SK-N-MC (cell line): ENCODE measurements at regions not wholly inside any gene's neighbourhood (a gene's known extent, or its start where the extent isn't known, plus 50 kb on each side); places are given as distances from the start of the nearest gene placed in this dataset.

Experiments
- DNase-seq: peaks from one replicate; pipeline ENCODE4 v3.0.0-alpha.2; 2011; ENCODE audit warnings: low read depth, low spot score
- H3K27ac ChIP-seq: fragments of 200-600 bp; sonication (generic); 2 replicates; pipeline ENCODE4 v1.5.1; 2016; ENCODE audit warnings: mixed run types
- H3K36me3 ChIP-seq: fragments of 200-600 bp; sonication (generic); 2 replicates; pipeline ENCODE4 v1.6.1; 2017; ENCODE audit warnings: antibody characterized with exemption, low read length, mixed read lengths; ENCODE audit not compliant: insufficient read depth
- H3K4me3 ChIP-seq: fragments of 200-600 bp; sonication (generic); 2 replicates; pipeline ENCODE4 v1.5.1; 2016
- H3K9ac ChIP-seq: fragments of 200-600 bp; sonication (generic); 2 replicates; pipeline ENCODE4 v1.8.0; 2017; ENCODE audit warnings: mixed run types, mixed read lengths; ENCODE audit not compliant: insufficient read length
- H3K9me3 ChIP-seq: fragments of 200-600 bp; sonication (generic); 2 replicates; pipeline ENCODE4 v1.6.1; 2017; ENCODE audit warnings: low read depth, mild to moderate bottlenecking, antibody characterized with exemption, low read length, moderate library complexity, mixed read lengths
- EZH2 ChIP-seq: fragments of 200-600 bp; sonication (generic); IDR thresholded peaks from one replicate; pipeline ENCODE4 v1.6.1; 2017; ENCODE audit warnings: antibody characterized with exemption
- FOXP2 ChIP-seq: optimal IDR thresholded peaks from 2 replicates; pipeline ENCODE3; 2011; ENCODE audit warnings: mild to moderate bottlenecking, moderate library complexity; ENCODE audit not compliant: insufficient read depth; ENCODE audit errors: extremely low read length, control extremely low read depth
- POLR2AphosphoS5 ChIP-seq: IDR thresholded peaks from 2 replicates; pipeline ENCODE4 v1.6.1; 2012; ENCODE audit warnings: mild to moderate bottlenecking, low read depth, low read length, borderline replicate concordance

- Histone ChIP-seq H3K36me3 (no peaks in the 10 kb centered on the region), H3K4me3 (no peak overlapping the region), H3K27ac (no peak overlapping the region), H3K9ac (no peak overlapping the region), H3K9me3 (no peaks in the 10 kb centered on the region)
- TF ChIP-seq EZH2: no peak
- TF ChIP-seq FOXP2: no peak
- TF ChIP-seq POLR2AphosphoS5: no peak
- no peak for DNase-seq
Observed at GRCh38 chr11:116415095-116415494, 357.7 kb downstream of the BUD13 start.

- Histone ChIP-seq H3K9me3 (no peaks in the 10 kb centered on the region), H3K36me3 (no peaks in the 10 kb centered on the region), H3K9ac (no peak overlapping the region), H3K4me3 (no peak overlapping the region), H3K27ac (no peak overlapping the region)
- DNase-seq: no peak
- no peak for TF ChIP-seq POLR2AphosphoS5
- no peak for TF ChIP-seq FOXP2
- TF ChIP-seq EZH2: no peak
Observed at GRCh38 chr11:116414357-116414880, 358.4 kb downstream of the BUD13 start.

GRCh38 chr11:116413301-116414242, 359.2 kb downstream of the BUD13 start:
- no peak overlapping the region for H3K27ac ChIP-seq
- H3K9ac ChIP-seq: no peak overlapping the region
- no peak overlapping the region for H3K4me3 ChIP-seq
- DNase-seq: no peak
- H3K9me3 ChIP-seq: no peaks in the 10 kb centered on the region
- TF ChIP-seq FOXP2: no peak
- no peak for TF ChIP-seq EZH2
- no peak for TF ChIP-seq POLR2AphosphoS5
- no peaks in the 10 kb centered on the region for H3K36me3 ChIP-seq

- no peak overlapping the region for H3K9ac ChIP-seq
- no peak overlapping the region for H3K4me3 ChIP-seq
- no peak for TF ChIP-seq FOXP2
- no peak for TF ChIP-seq EZH2
- TF ChIP-seq POLR2AphosphoS5: no peak
- no peaks in the 10 kb centered on the region for H3K36me3 ChIP-seq
- no peak overlapping the region for H3K27ac ChIP-seq
- DNase-seq: no peak
- no peaks in the 10 kb centered on the region for H3K9me3 ChIP-seq
Observed at GRCh38 chr11:116412118-116412889, 360.5 kb downstream of the BUD13 start.

GRCh38 chr11:116409238-116409637, 363.5 kb downstream of the BUD13 start:
- no peak overlapping the region for H3K27ac ChIP-seq
- no peaks in the 10 kb centered on the region for H3K9me3 ChIP-seq
- no peak for DNase-seq
- H3K4me3 ChIP-seq: no peak overlapping the region
- TF ChIP-seq FOXP2 (no peak), POLR2AphosphoS5 (no peak)
- H3K9ac ChIP-seq: no peak overlapping the region
- no peaks in the 10 kb centered on the region for H3K36me3 ChIP-seq

GRCh38 chr11:116406042-116406441, 366.7 kb downstream of the BUD13 start:
- TF ChIP-seq POLR2AphosphoS5 (no peak), FOXP2 (no peak), EZH2 (no peak)
- no peaks in the 10 kb centered on the region for H3K9me3 ChIP-seq
- no peak for DNase-seq
- H3K27ac ChIP-seq: no peak overlapping the region
- no peak overlapping the region for H3K9ac ChIP-seq
- no peak overlapping the region for H3K4me3 ChIP-seq
- H3K36me3 ChIP-seq: no peaks in the 10 kb centered on the region

GRCh38 chr11:116404462-116404798, 368.4 kb downstream of the BUD13 start:
- TF ChIP-seq EZH2: no peak
- TF ChIP-seq FOXP2: no peak
- TF ChIP-seq POLR2AphosphoS5: no peak
- Histone ChIP-seq H3K4me3 (no peak overlapping the region), H3K36me3 (no peaks in the 10 kb centered on the region), H3K9ac (no peak overlapping the region), H3K27ac (no peak overlapping the region), H3K9me3 (no peaks in the 10 kb centered on the region)
- no peak for DNase-seq

- H3K36me3 ChIP-seq: no peaks in the 10 kb centered on the region
- H3K27ac ChIP-seq: no peak overlapping the region
- DNase-seq: no peak
- H3K9ac ChIP-seq: no peak overlapping the region
- H3K4me3 ChIP-seq: no peak overlapping the region
- no peaks in the 10 kb centered on the region for H3K9me3 ChIP-seq
- TF ChIP-seq POLR2AphosphoS5 (no peak), FOXP2 (no peak), EZH2 (no peak)
Observed at GRCh38 chr11:116403794-116404461, 368.9 kb downstream of the BUD13 start.
